ENCODE measurements at regions not wholly inside any gene's neighbourhood (a gene's known extent, or its start where the extent isn't known, plus 50 kb on each side); places are given as distances from the start of the nearest gene placed in this dataset.
A peak's percentile ranks its signal among the peaks of the same experiment; 100 is the strongest.

- peaks cover 2% of the 10 kb centered on the region; the same call in 1 of the 2 replicates for H3K27me3 Mint-ChIP-seq (ENCODE audit: insufficient read depth)
These were observed 522.4 kb upstream of the NAALADL2 start for GRCh38 chr3:174336784-174337183.

GRCh38 chr3:174337227-174337626 is 521.9 kb upstream of the NAALADL2 start:
- H3K27me3 Mint-ChIP-seq (ENCODE audit: insufficient read depth) = peaks cover 1% of the 10 kb centered on the region; the same call in 1 of the 2 replicates
- no peak for TF ChIP-seq CTCF (IDR thresholded peaks at IDR 0.05)
- H3K27ac Mint-ChIP-seq = no peak overlapping the region
- peaks cover 17% of the 10 kb centered on the region for H3K36me3 Mint-ChIP-seq (ENCODE audit: low read depth)
- DNase-seq = no peak
- H3K4me3 Mint-ChIP-seq = no peak overlapping the region
- peaks cover 30% of the 10 kb centered on the region for H3K4me1 Mint-ChIP-seq (ENCODE audit: low read depth)
- H3K9me3 Mint-ChIP-seq = no peaks in the 10 kb centered on the region

More at GRCh38 chr3:174336784-174337183, 522.4 kb upstream of the NAALADL2 start:
- Mint-ChIP-seq H3K27ac (no peak overlapping the region), H3K4me1 (ENCODE audit: low read depth) (peaks cover 30% of the 10 kb centered on the region), H3K9me3 (no peaks in the 10 kb centered on the region), H3K4me3 (no peak overlapping the region), H3K36me3 (ENCODE audit: low read depth) (peaks cover 21% of the 10 kb centered on the region)
- no peak for DNase-seq
- no peak for TF ChIP-seq CTCF (IDR thresholded peaks at IDR 0.05)

GRCh38 chr3:174340624-174341587 is 518.2 kb upstream of the NAALADL2 start:
- Mint-ChIP-seq H3K27ac (no peak overlapping the region), H3K27me3 (ENCODE audit: insufficient read depth) (no peaks in the 10 kb centered on the region), H3K4me3 (no peak overlapping the region), H3K4me1 (ENCODE audit: low read depth) (peaks cover 34% of the 10 kb centered on the region), H3K9me3 (no peaks in the 10 kb centered on the region), H3K36me3 (ENCODE audit: low read depth) (peaks cover 8% of the 10 kb centered on the region)
- no peak for DNase-seq
- TF ChIP-seq CTCF (IDR thresholded peaks at IDR 0.05) = no peak

GRCh38 chr3:174342171-174342570 is 517.0 kb upstream of the NAALADL2 start:
- TF ChIP-seq CTCF (IDR thresholded peaks at IDR 0.05) = no peak
- peaks cover 28% of the 10 kb centered on the region for H3K4me1 Mint-ChIP-seq (ENCODE audit: low read depth)
- H3K9me3 Mint-ChIP-seq = no peaks in the 10 kb centered on the region
- no peak overlapping the region for H3K27ac Mint-ChIP-seq
- DNase-seq = no peak
- H3K36me3 Mint-ChIP-seq (ENCODE audit: low read depth) = peaks cover 4% of the 10 kb centered on the region; the same call in 1 of the 2 replicates
- H3K4me3 Mint-ChIP-seq = no peak overlapping the region
- no peaks in the 10 kb centered on the region for H3K27me3 Mint-ChIP-seq (ENCODE audit: insufficient read depth)

GRCh38 chr3:174342941-174343501 is 516.1 kb upstream of the NAALADL2 start:
- DNase-seq = peak; percentile 55
- Mint-ChIP-seq H3K4me1 (ENCODE audit: low read depth) (peaks cover 29% of the 10 kb centered on the region), H3K27me3 (ENCODE audit: insufficient read depth) (no peaks in the 10 kb centered on the region), H3K9me3 (no peaks in the 10 kb centered on the region), H3K27ac (peak overlapping the region; percentile 44; the same call in 1 of the 2 replicates), H3K4me3 (no peak overlapping the region), H3K36me3 (ENCODE audit: low read depth) (peaks cover 2% of the 10 kb centered on the region; the same call in 1 of the 2 replicates)
- TF ChIP-seq CTCF (IDR thresholded peaks at IDR 0.05) = peak; percentile 37; the same call in 1 of the 2 replicates
